WTC11 (cell line): ENCODE measurements at regions not wholly inside any gene's neighbourhood (a gene's known extent, or its start where the extent isn't known, plus 50 kb on each side); places are given as distances from the start of the nearest gene placed in this dataset.

ENCODE experiments used
- ATAC-seq: fragments of 200-7000 bp; cut with Tn5 transposase; 2 replicates; pipeline ENCODE4 v1.10.0; 2021; ENCODE audit warnings: mild to moderate bottlenecking, moderate library complexity
- CTCF ChIA-PET: fragments of 300-600 bp; sonication (Branson Sonifier 250); formaldehyde crosslinking; loops from one replicate; lab custom pipeline; 2021; ENCODE audit warnings: antibody characterized with exemption; lab: Charles Lee
- POLR2A ChIA-PET: fragments of 350-600 bp; sonication (Branson Sonifier 250); formaldehyde crosslinking; loops from one replicate; lab custom pipeline; 2021; ENCODE audit warnings: antibody characterized with exemption; lab: Charles Lee
- DNase-seq: peaks from one replicate; pipeline ENCODE4 v3.0.0; 2021; ENCODE audit warnings: low spot score
- H3K27ac Mint-ChIP-seq: 2 replicates; pipeline ENCODE4 v1.8.0; 2021; ENCODE audit warnings: mixed read lengths
- H3K27me3 Mint-ChIP-seq: 2 replicates; pipeline ENCODE4 v1.8.0; 2021; ENCODE audit warnings: low read depth, mild to moderate bottlenecking, moderate library complexity, mixed read lengths
- H3K36me3 Mint-ChIP-seq: 2 replicates; pipeline ENCODE4 v1.8.0; 2021; ENCODE audit warnings: mixed read lengths
- H3K4me1 Mint-ChIP-seq: 2 replicates; pipeline ENCODE4 v1.8.0; 2022; ENCODE audit warnings: mixed read lengths
- H3K4me3 Mint-ChIP-seq: 2 replicates; pipeline ENCODE4 v1.8.0; 2021; ENCODE audit warnings: mild to moderate bottlenecking, moderate library complexity, mixed read lengths
- H3K9me3 Mint-ChIP-seq: 2 replicates; pipeline ENCODE4 v1.8.0; 2021; ENCODE audit warnings: mixed read lengths
- ATF3 ChIP-seq: sonication (generic); formaldehyde crosslinking; conservative IDR thresholded peaks from 2 replicates; pipeline ENCODE4 v1.8.1; 2022; ENCODE audit warnings: mild to moderate bottlenecking, missing genetic modification reagents
- CTCF ChIP-seq: fragments of 200-600 bp; IDR thresholded peaks from 2 replicates; pipeline ENCODE4 v1.8.0; 2022; ENCODE audit warnings: antibody characterized with exemption
- FOXP1 ChIP-seq: sonication (generic); formaldehyde crosslinking; IDR thresholded peaks from 2 replicates; pipeline ENCODE4 v1.8.0; 2022; ENCODE audit warnings: missing genetic modification reagents, mild to moderate bottlenecking, moderate library complexity, borderline replicate concordance
- JUN ChIP-seq: sonication (generic); formaldehyde crosslinking; IDR thresholded peaks from 2 replicates; pipeline ENCODE4 v1.8.0; 2023; ENCODE audit warnings: mild to moderate bottlenecking, missing genetic modification reagents
- MXD4 ChIP-seq: fragments of 250-450 bp; sonication (Bioruptor Pico); IDR thresholded peaks from 2 replicates; pipeline ENCODE4 v1.8.0; 2021; ENCODE audit warnings: mild to moderate bottlenecking, moderate library complexity, borderline replicate concordance
- NFATC4 ChIP-seq: fragments of 250-450 bp; sonication (Bioruptor Pico); IDR thresholded peaks from 2 replicates; pipeline ENCODE4 v1.9.0; 2021; ENCODE audit warnings: mild to moderate bottlenecking
- NFE2L1 ChIP-seq: sonication (generic); formaldehyde crosslinking; IDR thresholded peaks from 2 replicates; pipeline ENCODE4 v1.8.1; 2023; ENCODE audit warnings: missing genetic modification reagents
- NFYB ChIP-seq: sonication (generic); formaldehyde crosslinking; conservative IDR thresholded peaks from 2 replicates; pipeline ENCODE4 v1.8.0; 2022; ENCODE audit warnings: low read depth, missing genetic modification reagents
- SMAD4 ChIP-seq: sonication (generic); formaldehyde crosslinking; IDR thresholded peaks from 2 replicates; pipeline ENCODE4 v1.8.0; 2022; ENCODE audit warnings: mild to moderate bottlenecking, missing genetic modification reagents
- TP53 ChIP-seq: sonication (generic); formaldehyde crosslinking; IDR thresholded peaks from 2 replicates; pipeline ENCODE4 v1.8.1; 2023; ENCODE audit warnings: mild to moderate bottlenecking, missing genetic modification reagents
- ZBTB21 ChIP-seq: sonication (generic); formaldehyde crosslinking; IDR thresholded peaks from 2 replicates; pipeline ENCODE4 v1.8.1; 2023; ENCODE audit warnings: mild to moderate bottlenecking, missing genetic modification reagents, borderline replicate concordance
- ZNF232 ChIP-seq: sonication (generic); formaldehyde crosslinking; IDR thresholded peaks from 2 replicates; pipeline ENCODE4 v1.8.0; 2022; ENCODE audit warnings: mild to moderate bottlenecking, missing genetic modification reagents
- ZNF416 ChIP-seq: fragments of 250-450 bp; sonication (Bioruptor Pico); IDR thresholded peaks from 2 replicates; pipeline ENCODE4 v1.9.0; 2021; ENCODE audit warnings: mild to moderate bottlenecking, inconsistent platforms
- TF ChIP-seq, protein P1 (sequence below): sonication (generic); formaldehyde crosslinking; IDR thresholded peaks from 2 replicates; pipeline ENCODE4 v1.8.0; 2023; ENCODE audit warnings: mild to moderate bottlenecking, missing genetic modification reagents
- TF ChIP-seq, protein P2 (sequence below): sonication (generic); formaldehyde crosslinking; IDR thresholded peaks from 2 replicates; pipeline ENCODE4 v1.8.0; 2022; ENCODE audit warnings: mild to moderate bottlenecking, missing genetic modification reagents
- TF ChIP-seq, protein P3 (sequence below): sonication (generic); formaldehyde crosslinking; conservative IDR thresholded peaks from 2 replicates; pipeline ENCODE4 v1.8.1; 2023; ENCODE audit warnings: mild to moderate bottlenecking, low read depth, missing genetic modification reagents, moderate library complexity
- TF ChIP-seq, protein P4 (sequence below): sonication (generic); formaldehyde crosslinking; IDR thresholded peaks from 2 replicates; pipeline ENCODE4 v1.8.0; 2023; ENCODE audit warnings: missing genetic modification reagents

DNA sequence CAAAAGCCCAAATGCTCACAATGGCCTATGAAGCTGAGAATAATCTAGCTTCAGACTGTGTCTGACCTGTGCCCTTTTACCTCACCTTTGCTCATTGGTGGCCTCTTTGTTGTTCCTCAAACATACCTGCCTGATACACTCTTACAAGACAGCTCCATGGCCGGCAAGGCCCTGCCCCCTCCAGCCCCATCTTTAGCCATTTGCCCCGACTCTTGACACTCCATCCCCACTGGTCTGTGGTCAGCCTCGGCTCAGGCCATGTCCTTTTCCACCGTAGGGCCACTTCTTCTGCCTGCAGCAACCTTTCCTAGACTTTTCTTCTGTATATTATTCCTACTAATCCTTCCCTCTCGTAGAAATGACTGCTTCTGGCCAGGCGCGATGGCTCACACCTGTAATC is 265.2 kb downstream of the RPS24 start:
- DNase-seq (no peak), ATAC-seq (no peak)
- Mint-ChIP-seq H3K4me3 (no peak overlapping the region), H3K27me3 (no peaks in the 10 kb centered on the region), H3K36me3 (no peaks in the 10 kb centered on the region), H3K27ac (no peak overlapping the region), H3K4me1 (peaks cover 26% of the 10 kb centered on the region), H3K9me3 (peaks cover 11% of the 10 kb centered on the region)
- ChIA-PET POLR2A (no interaction called here), CTCF (no interaction called here)
- TF ChIP-seq, protein P1, sequence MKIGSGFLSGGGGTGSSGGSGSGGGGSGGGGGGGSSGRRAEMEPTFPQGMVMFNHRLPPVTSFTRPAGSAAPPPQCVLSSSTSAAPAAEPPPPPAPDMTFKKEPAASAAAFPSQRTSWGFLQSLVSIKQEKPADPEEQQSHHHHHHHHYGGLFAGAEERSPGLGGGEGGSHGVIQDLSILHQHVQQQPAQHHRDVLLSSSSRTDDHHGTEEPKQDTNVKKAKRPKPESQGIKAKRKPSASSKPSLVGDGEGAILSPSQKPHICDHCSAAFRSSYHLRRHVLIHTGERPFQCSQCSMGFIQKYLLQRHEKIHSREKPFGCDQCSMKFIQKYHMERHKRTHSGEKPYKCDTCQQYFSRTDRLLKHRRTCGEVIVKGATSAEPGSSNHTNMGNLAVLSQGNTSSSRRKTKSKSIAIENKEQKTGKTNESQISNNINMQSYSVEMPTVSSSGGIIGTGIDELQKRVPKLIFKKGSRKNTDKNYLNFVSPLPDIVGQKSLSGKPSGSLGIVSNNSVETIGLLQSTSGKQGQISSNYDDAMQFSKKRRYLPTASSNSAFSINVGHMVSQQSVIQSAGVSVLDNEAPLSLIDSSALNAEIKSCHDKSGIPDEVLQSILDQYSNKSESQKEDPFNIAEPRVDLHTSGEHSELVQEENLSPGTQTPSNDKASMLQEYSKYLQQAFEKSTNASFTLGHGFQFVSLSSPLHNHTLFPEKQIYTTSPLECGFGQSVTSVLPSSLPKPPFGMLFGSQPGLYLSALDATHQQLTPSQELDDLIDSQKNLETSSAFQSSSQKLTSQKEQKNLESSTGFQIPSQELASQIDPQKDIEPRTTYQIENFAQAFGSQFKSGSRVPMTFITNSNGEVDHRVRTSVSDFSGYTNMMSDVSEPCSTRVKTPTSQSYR, result no peak
- TF ChIP-seq MXD4 (CRISPR knock-in tag), result no peak
- TF ChIP-seq, protein P2, sequence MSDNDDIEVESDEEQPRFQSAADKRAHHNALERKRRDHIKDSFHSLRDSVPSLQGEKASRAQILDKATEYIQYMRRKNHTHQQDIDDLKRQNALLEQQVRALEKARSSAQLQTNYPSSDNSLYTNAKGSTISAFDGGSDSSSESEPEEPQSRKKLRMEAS (CRISPR knock-in tag), result no peak
- no peak for TF ChIP-seq ZNF232
- TF ChIP-seq ZBTB21 (CRISPR knock-in tag), result no peak
- no peak for TF ChIP-seq NFATC4 (CRISPR knock-in tag)
- no peak for TF ChIP-seq SMAD4
- TF ChIP-seq NFE2L1 (CRISPR knock-in tag), result no peak
- TF ChIP-seq, protein P3, sequence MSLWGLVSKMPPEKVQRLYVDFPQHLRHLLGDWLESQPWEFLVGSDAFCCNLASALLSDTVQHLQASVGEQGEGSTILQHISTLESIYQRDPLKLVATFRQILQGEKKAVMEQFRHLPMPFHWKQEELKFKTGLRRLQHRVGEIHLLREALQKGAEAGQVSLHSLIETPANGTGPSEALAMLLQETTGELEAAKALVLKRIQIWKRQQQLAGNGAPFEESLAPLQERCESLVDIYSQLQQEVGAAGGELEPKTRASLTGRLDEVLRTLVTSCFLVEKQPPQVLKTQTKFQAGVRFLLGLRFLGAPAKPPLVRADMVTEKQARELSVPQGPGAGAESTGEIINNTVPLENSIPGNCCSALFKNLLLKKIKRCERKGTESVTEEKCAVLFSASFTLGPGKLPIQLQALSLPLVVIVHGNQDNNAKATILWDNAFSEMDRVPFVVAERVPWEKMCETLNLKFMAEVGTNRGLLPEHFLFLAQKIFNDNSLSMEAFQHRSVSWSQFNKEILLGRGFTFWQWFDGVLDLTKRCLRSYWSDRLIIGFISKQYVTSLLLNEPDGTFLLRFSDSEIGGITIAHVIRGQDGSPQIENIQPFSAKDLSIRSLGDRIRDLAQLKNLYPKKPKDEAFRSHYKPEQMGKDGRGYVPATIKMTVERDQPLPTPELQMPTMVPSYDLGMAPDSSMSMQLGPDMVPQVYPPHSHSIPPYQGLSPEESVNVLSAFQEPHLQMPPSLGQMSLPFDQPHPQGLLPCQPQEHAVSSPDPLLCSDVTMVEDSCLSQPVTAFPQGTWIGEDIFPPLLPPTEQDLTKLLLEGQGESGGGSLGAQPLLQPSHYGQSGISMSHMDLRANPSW, result no peak
- no peak for TF ChIP-seq JUN (CRISPR knock-in tag)
- TF ChIP-seq, protein P4, sequence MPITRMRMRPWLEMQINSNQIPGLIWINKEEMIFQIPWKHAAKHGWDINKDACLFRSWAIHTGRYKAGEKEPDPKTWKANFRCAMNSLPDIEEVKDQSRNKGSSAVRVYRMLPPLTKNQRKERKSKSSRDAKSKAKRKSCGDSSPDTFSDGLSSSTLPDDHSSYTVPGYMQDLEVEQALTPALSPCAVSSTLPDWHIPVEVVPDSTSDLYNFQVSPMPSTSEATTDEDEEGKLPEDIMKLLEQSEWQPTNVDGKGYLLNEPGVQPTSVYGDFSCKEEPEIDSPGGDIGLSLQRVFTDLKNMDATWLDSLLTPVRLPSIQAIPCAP (CRISPR knock-in tag), result no peak
- TF ChIP-seq ZNF416, result no peak
- no peak for TF ChIP-seq CTCF
- no peak for TF ChIP-seq TP53 (CRISPR knock-in tag)

- H3K4me1 Mint-ChIP-seq, result peaks cover 18% of the 10 kb centered on the region
- no peak overlapping the region for H3K27ac Mint-ChIP-seq
- H3K9me3 Mint-ChIP-seq, result peaks cover 11% of the 10 kb centered on the region
- TF ChIP-seq ATF3 (CRISPR knock-in tag), result no peak
- TF ChIP-seq FOXP1, result no peak
- no peak for TF ChIP-seq MXD4 (CRISPR knock-in tag)
- peak; percentile 60 for TF ChIP-seq NFYB (CRISPR knock-in tag)
- no peak for TF ChIP-seq NFE2L1 (CRISPR knock-in tag)
- TF ChIP-seq, protein P3, result no peak
- ATAC-seq (no peak), DNase-seq (no peak)
- no peaks in the 10 kb centered on the region for H3K36me3 Mint-ChIP-seq
- no peaks in the 10 kb centered on the region; the same call in 1 of the 2 replicates for H3K27me3 Mint-ChIP-seq
- POLR2A ChIA-PET, result no interaction called here
- no peak overlapping the region for H3K4me3 Mint-ChIP-seq
- CTCF ChIA-PET, result no interaction called here
Observed at GRCh38 chr10:78299851-78300468, 266.3 kb downstream of the RPS24 start.
